HCT116 (cell line): ENCODE measurements at regions not wholly inside any gene's neighbourhood (a gene's known extent, or its start where the extent isn't known, plus 50 kb on each side); places are given as distances from the start of the nearest gene placed in this dataset.

Source experiments
- ATAC-seq: fragments of 200-7000 bp; cut with Tn5 transposase; 2 replicates; pipeline ENCODE4 v1.9.1; 2020; ENCODE audit warnings: mild to moderate bottlenecking, moderate library complexity
- BruUV-seq: library from RNA; stranded (reverse); fragments of 400-500 nt; replicated peaks from 2 replicates; lab custom pipeline; 2021; lab: Mats Ljungman, UMichigan
- CTCF ChIA-PET: fragments of 300-600 bp; sonication (Branson Sonifier 250); formaldehyde crosslinking; loops from one replicate; lab custom pipeline; 2021; ENCODE audit warnings: antibody characterized with exemption; lab: Charles Lee
- POLR2A ChIA-PET: fragments of 300-600, 350-600 bp; sonication (Branson Sonifier 250); formaldehyde crosslinking; loops from one replicate; lab custom pipeline; 2021; ENCODE audit warnings: antibody characterized with exemption; lab: Charles Lee
- RAD21 ChIA-PET, 2 experiments: fragments of 300-600 bp; sonication (Branson Sonifier 250); formaldehyde crosslinking; loops; one replicate each; lab custom pipeline; 2023; ENCODE audit warnings: low total read pairs in 2 of 2; ENCODE audit not compliant: uncharacterized antibody in 2 of 2, unreplicated experiment in 2 of 2, low non-redundant PET in 1 of 2; lab: Charles Lee
- DNase-seq: peaks from one replicate; pipeline ENCODE4 v3.0.0-alpha.2; 2010; ENCODE audit warnings: low read depth, low spot score
- H2AFZ ChIP-seq: fragments of 200-600 bp; shearing (Covaris generic), sonication (generic); 2 replicates; pipeline ENCODE4 v1.6.1; 2017; ENCODE audit warnings: low read depth, mixed run types, mixed read lengths, antibody characterized with exemption, low read length; ENCODE audit not compliant: poor library complexity, severe bottlenecking
- H3K27ac ChIP-seq: 2 replicates; pipeline ENCODE4 v1.5.1; 2012; ENCODE audit warnings: low read depth, low read length
- H3K27me3 ChIP-seq: fragments of 200-600 bp; sonication (generic); 2 replicates; pipeline ENCODE4 v1.6.1; 2016; ENCODE audit warnings: mixed run types, low read length, mixed read lengths; ENCODE audit not compliant: insufficient read depth
- H3K36me3 ChIP-seq, 2 experiments: fragments of 200-500 bp in 1 of 2; fragments of 200-600 bp in 1 of 2; sonication (Bioruptor generic) in 1 of 2; sonication (generic) in 1 of 2; 2 replicates each; pipeline versions ENCODE4 v1.5.1 to v1.6.1; 2014 to 2016; ENCODE audit warnings: low read length in 2 of 2, inconsistent platforms in 1 of 2, mixed read lengths in 1 of 2, mixed run types in 1 of 2; ENCODE audit not compliant: insufficient read depth in 2 of 2, control insufficient read depth in 1 of 2
- H3K4me1 ChIP-seq, 2 experiments: fragments of 200-600 bp in 1 of 2; sonication (generic) in 1 of 2; 2 replicates each; pipeline versions ENCODE4 v1.5.1 to v1.6.1; 2012 to 2017; ENCODE audit warnings: low read length in 2 of 2, inconsistent platforms in 1 of 2, mild to moderate bottlenecking in 1 of 2, mixed read lengths in 1 of 2, mixed run types in 1 of 2, moderate library complexity in 1 of 2; ENCODE audit not compliant: insufficient read depth in 2 of 2, control insufficient read depth in 1 of 2
- H3K4me2 ChIP-seq: fragments of 200-600 bp; sonication (generic); 2 replicates; pipeline ENCODE4 v1.6.1; 2017; ENCODE audit warnings: mixed run types, low read length, mixed read lengths
- H3K4me3 ChIP-seq, 2 experiments: fragments of 200-600 bp in 1 of 2; sonication (generic) in 1 of 2; replicated peaks in 1 of 2; 2 replicates each; pipeline ENCODE4 v1.5.1; 2011 to 2016; ENCODE audit warnings: low read length in 2 of 2, control low read depth in 1 of 2, low read depth in 1 of 2, mild to moderate bottlenecking in 1 of 2, mixed read lengths in 1 of 2, mixed run types in 1 of 2
- H3K79me2 ChIP-seq: fragments of 200-600 bp; sonication (generic); 2 replicates; pipeline ENCODE4 v1.6.1; 2017; ENCODE audit warnings: mild to moderate bottlenecking, mixed run types, low read length, moderate library complexity, mixed read lengths; ENCODE audit not compliant: insufficient read depth
- H3K9ac ChIP-seq: fragments of 200-600 bp; sonication (generic); 2 replicates; pipeline ENCODE4 v1.6.1; 2016; ENCODE audit warnings: low read length, mixed read lengths
- H3K9me2 ChIP-seq: fragments of 200-600 bp; sonication (generic), shearing (Covaris generic); 2 replicates; pipeline ENCODE4 v1.6.1; 2017; ENCODE audit warnings: mixed run types, mild to moderate bottlenecking, moderate library complexity; ENCODE audit not compliant: insufficient read depth
- H3K9me3 ChIP-seq, 2 experiments: fragments of 200-500 bp in 1 of 2; fragments of 200-600 bp in 1 of 2; sonication (Bioruptor generic) in 1 of 2; sonication (generic) in 1 of 2; 2 replicates each; pipeline ENCODE4 v1.6.1; 2014 to 2017; ENCODE audit warnings: low read length in 2 of 2, mixed read lengths in 2 of 2, inconsistent platforms in 1 of 2, low read depth in 1 of 2, mild to moderate bottlenecking in 1 of 2, mixed run types in 1 of 2, moderate library complexity in 1 of 2; ENCODE audit not compliant: control insufficient read depth in 1 of 2, insufficient read depth in 1 of 2
- H4K20me1 ChIP-seq: fragments of 200-600 bp; sonication (generic), shearing (Covaris generic); 2 replicates; pipeline ENCODE4 v1.6.1; 2017; ENCODE audit warnings: mixed run types, mild to moderate bottlenecking, moderate library complexity; ENCODE audit not compliant: insufficient read depth
- CEBPB ChIP-seq: IDR thresholded peaks from 2 replicates; pipeline ENCODE4 v1.6.1; 2012; ENCODE audit warnings: low read depth
- EGR1 ChIP-seq: IDR thresholded peaks from 2 replicates; pipeline ENCODE4 v1.6.1; 2012; ENCODE audit warnings: low read depth
- ELF1 ChIP-seq: IDR thresholded peaks from 2 replicates; pipeline ENCODE4 v1.6.1; 2012; ENCODE audit warnings: low read depth, borderline replicate concordance
- EZH2 ChIP-seq: fragments of 200-600 bp; sonication (generic); IDR thresholded peaks from 2 replicates; pipeline ENCODE4 v1.6.1; 2017; ENCODE audit warnings: antibody characterized with exemption, mixed run types
- FOSL1 ChIP-seq: IDR thresholded peaks from 2 replicates; pipeline ENCODE4 v1.6.1; 2012; ENCODE audit warnings: low read depth
- JUND ChIP-seq: IDR thresholded peaks from 2 replicates; pipeline ENCODE4 v1.6.1; 2012
- POLR2AphosphoS5 ChIP-seq: IDR thresholded peaks from 2 replicates; pipeline ENCODE4 v1.6.1; 2011; ENCODE audit warnings: mild to moderate bottlenecking, low read depth, low read length, moderate library complexity
- SIN3A ChIP-seq: IDR thresholded peaks from 2 replicates; pipeline ENCODE4 v1.6.1; 2012; ENCODE audit warnings: low read depth
- SP1 ChIP-seq: IDR thresholded peaks from 2 replicates; pipeline ENCODE4 v1.6.1; 2012; ENCODE audit warnings: low read depth
- SRF ChIP-seq: IDR thresholded peaks from 2 replicates; pipeline ENCODE4 v1.6.1; 2012; ENCODE audit warnings: low read depth
- TCF7L2 ChIP-seq: IDR thresholded peaks from 2 replicates; pipeline ENCODE4 v1.7.0; 2011; ENCODE audit warnings: borderline replicate concordance, inconsistent platforms; ENCODE audit not compliant: insufficient read depth, insufficient read length; ENCODE audit errors: extremely low read depth
- YY1 ChIP-seq: IDR thresholded peaks from 2 replicates; pipeline ENCODE4 v1.6.1; 2011; ENCODE audit warnings: low read length, low read depth, moderate library complexity, mild to moderate bottlenecking; ENCODE audit not compliant: insufficient replicate concordance; ENCODE audit errors: extremely low read depth
- ZBTB33 ChIP-seq: IDR thresholded peaks from 2 replicates; pipeline ENCODE4 v1.6.1; 2011; ENCODE audit warnings: mild to moderate bottlenecking, low read length, moderate library complexity; ENCODE audit not compliant: insufficient replicate concordance; ENCODE audit errors: extremely low read depth
- ZFX ChIP-seq: fragments of 450-650 bp; IDR thresholded peaks from 2 replicates; pipeline ENCODE4 v1.6.1; 2017
- ZNF274 ChIP-seq: fragments of 200-500 bp; sonication (Bioruptor generic); IDR thresholded peaks from 2 replicates; pipeline ENCODE4 v1.6.1; 2014; ENCODE audit warnings: mild to moderate bottlenecking, low read depth, low read length, inconsistent platforms
- intact Hi-C: fragments of 100-400 bp; cut with micrococcal nuclease; formaldehyde crosslinking; loops from 2 replicates; pipeline ENCODE4 v1.10.0; 2022
- TF ChIP-seq, protein P1 (sequence below): IDR thresholded peaks from 2 replicates; pipeline ENCODE4 v1.6.1; 2012
- TF ChIP-seq, protein P2 (sequence below): IDR thresholded peaks from 2 replicates; pipeline ENCODE4 v1.6.1; 2012
- TF ChIP-seq, protein P3 (sequence below), 3 experiments: fragments of 200-600 bp in 1 of 3; sonication (generic) in 1 of 3; IDR thresholded peaks in 2 of 3; conservative IDR thresholded peaks in 1 of 3; 2 replicates each; pipeline ENCODE4 v1.5.1; 2012 to 2017; ENCODE audit warnings: low read depth in 2 of 3, low read length in 2 of 3, antibody characterized with exemption in 1 of 3, borderline replicate concordance in 1 of 3, control low read depth in 1 of 3, mild to moderate bottlenecking in 1 of 3, mixed read lengths in 1 of 3, mixed run types in 1 of 3, moderate library complexity in 1 of 3; ENCODE audit not compliant: insufficient read depth in 1 of 3
- TF ChIP-seq, protein P4 (sequence below): IDR thresholded peaks from 2 replicates; pipeline ENCODE4 v1.6.1; 2012; ENCODE audit warnings: low read depth

DNA sequence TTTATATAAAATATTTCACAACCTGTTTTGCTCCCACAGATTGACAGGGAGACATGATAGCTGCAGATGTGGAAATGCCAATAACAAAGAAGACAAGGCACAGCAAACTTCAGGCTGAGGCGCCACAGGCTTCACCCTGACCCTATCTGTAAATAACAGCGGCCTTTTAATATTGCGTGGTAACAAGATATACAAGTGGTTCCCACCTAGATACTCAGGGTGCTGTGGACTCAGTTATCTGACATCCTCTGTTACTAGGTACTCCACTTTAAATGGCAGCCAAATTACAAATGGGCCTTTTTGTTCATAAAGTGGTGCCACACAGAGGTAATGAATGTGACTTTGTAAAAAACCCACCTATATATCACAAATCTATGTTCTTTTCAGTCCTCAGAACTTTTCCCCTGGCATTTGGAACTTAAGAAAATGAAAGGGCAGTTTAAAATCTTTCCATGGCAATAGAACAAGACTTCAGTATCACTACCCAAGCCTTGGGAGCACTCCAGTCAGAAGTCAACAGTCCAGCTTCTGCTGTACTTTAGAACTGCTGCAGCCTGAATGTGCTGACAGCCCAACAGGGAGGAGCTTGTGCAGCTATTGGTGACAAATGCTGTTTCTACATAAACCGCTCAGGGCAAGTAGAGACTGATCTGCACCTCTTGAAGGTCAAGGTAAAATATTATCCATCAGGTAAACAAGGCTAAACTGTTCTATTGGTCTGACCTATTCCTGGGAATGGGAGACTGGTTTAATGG lies 86.2 kb upstream of the DCD start:
- H3K27ac ChIP-seq, result no peak overlapping the region
- H3K4me1 ChIP-seq, result no peaks in the 10 kb centered on the region
- ChIA-PET POLR2A (no interaction called here), CTCF (interaction anchor here (1.1 kb wide), 1 partner anchor 9 kb away, joined by 4 read pairs; no protein-coding TSS in a partner anchor), RAD21 (no interaction called here)
- TF ChIP-seq, protein P1, sequence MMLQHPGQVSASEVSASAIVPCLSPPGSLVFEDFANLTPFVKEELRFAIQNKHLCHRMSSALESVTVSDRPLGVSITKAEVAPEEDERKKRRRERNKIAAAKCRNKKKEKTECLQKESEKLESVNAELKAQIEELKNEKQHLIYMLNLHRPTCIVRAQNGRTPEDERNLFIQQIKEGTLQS, result no peak
- TF ChIP-seq SIN3A (no peak), CEBPB (no peak), ZFX (no peak), EGR1 (no peak), ZNF274 (no peak), ELF1 (no peak), POLR2AphosphoS5 (no peak), SP1 (no peak), SRF (no peak), ZBTB33 (no peak), FOSL1 (no peak), JUND (no peak), YY1 (no peak), TCF7L2 (no peak), EZH2 (no peak)
- TF ChIP-seq, protein P2, sequence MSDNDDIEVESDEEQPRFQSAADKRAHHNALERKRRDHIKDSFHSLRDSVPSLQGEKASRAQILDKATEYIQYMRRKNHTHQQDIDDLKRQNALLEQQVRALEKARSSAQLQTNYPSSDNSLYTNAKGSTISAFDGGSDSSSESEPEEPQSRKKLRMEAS, result no peak
- TF ChIP-seq, protein P3, sequence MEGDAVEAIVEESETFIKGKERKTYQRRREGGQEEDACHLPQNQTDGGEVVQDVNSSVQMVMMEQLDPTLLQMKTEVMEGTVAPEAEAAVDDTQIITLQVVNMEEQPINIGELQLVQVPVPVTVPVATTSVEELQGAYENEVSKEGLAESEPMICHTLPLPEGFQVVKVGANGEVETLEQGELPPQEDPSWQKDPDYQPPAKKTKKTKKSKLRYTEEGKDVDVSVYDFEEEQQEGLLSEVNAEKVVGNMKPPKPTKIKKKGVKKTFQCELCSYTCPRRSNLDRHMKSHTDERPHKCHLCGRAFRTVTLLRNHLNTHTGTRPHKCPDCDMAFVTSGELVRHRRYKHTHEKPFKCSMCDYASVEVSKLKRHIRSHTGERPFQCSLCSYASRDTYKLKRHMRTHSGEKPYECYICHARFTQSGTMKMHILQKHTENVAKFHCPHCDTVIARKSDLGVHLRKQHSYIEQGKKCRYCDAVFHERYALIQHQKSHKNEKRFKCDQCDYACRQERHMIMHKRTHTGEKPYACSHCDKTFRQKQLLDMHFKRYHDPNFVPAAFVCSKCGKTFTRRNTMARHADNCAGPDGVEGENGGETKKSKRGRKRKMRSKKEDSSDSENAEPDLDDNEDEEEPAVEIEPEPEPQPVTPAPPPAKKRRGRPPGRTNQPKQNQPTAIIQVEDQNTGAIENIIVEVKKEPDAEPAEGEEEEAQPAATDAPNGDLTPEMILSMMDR (IDR thresholded peaks at IDR 0.05 in 2 of 3, conservative IDR thresholded peaks at IDR 0.05 in 1 of 3; ENCODE audit: borderline replicate concordance in 1 of 3, insufficient read depth in 1 of 3, low read depth in 2 of 3, low read length in 2 of 3), result no peak
- TF ChIP-seq, protein P4, sequence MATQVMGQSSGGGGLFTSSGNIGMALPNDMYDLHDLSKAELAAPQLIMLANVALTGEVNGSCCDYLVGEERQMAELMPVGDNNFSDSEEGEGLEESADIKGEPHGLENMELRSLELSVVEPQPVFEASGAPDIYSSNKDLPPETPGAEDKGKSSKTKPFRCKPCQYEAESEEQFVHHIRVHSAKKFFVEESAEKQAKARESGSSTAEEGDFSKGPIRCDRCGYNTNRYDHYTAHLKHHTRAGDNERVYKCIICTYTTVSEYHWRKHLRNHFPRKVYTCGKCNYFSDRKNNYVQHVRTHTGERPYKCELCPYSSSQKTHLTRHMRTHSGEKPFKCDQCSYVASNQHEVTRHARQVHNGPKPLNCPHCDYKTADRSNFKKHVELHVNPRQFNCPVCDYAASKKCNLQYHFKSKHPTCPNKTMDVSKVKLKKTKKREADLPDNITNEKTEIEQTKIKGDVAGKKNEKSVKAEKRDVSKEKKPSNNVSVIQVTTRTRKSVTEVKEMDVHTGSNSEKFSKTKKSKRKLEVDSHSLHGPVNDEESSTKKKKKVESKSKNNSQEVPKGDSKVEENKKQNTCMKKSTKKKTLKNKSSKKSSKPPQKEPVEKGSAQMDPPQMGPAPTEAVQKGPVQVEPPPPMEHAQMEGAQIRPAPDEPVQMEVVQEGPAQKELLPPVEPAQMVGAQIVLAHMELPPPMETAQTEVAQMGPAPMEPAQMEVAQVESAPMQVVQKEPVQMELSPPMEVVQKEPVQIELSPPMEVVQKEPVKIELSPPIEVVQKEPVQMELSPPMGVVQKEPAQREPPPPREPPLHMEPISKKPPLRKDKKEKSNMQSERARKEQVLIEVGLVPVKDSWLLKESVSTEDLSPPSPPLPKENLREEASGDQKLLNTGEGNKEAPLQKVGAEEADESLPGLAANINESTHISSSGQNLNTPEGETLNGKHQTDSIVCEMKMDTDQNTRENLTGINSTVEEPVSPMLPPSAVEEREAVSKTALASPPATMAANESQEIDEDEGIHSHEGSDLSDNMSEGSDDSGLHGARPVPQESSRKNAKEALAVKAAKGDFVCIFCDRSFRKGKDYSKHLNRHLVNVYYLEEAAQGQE, result no peak
- no peaks in the 10 kb centered on the region for H3K9me2 ChIP-seq
- no peak overlapping the region for H2AFZ ChIP-seq
- H4K20me1 ChIP-seq, result no peaks in the 10 kb centered on the region
- H3K9me3 ChIP-seq, result no peaks in the 10 kb centered on the region
- no TSS peak for BruUV-seq
- DNase-seq (no peak), ATAC-seq (no peak)
- no peak overlapping the region for H3K4me2 ChIP-seq
- H3K27me3 ChIP-seq, result peaks cover 23% of the 10 kb centered on the region; the same call in 1 of the 2 replicates
- intact Hi-C loops, result no loop called here
- no peaks in the 10 kb centered on the region for H3K36me3 ChIP-seq
- H3K79me2 ChIP-seq, result no peaks in the 10 kb centered on the region
- no peak overlapping the region for H3K4me3 ChIP-seq
- H3K9ac ChIP-seq, result no peak overlapping the region
